ENCODE measurements at regions not wholly inside any gene's neighbourhood (a gene's known extent, or its start where the extent isn't known, plus 50 kb on each side); places are given as distances from the start of the nearest gene placed in this dataset.

DNA sequence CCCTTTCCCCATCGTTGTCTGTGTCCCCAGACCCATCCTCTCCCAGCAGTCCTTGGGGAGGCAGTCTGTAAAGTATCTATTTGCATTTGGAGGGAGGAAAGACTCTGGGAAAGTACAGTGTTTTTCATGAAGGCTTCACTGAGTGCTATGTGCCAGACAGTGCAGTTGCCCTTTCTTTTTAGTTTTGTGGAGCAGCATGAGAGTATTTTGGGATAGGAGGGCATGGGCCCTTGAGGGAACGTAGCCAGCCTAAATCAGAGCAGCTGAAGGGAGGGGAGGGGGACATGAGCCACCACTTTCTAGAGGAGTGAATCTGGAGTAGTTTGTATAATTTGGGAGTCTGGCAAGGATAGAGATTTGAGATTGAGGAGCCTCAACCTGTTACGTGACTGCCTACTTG lies 404.0 kb upstream of the KAZN start:
- TF ChIP-seq, protein P1, sequence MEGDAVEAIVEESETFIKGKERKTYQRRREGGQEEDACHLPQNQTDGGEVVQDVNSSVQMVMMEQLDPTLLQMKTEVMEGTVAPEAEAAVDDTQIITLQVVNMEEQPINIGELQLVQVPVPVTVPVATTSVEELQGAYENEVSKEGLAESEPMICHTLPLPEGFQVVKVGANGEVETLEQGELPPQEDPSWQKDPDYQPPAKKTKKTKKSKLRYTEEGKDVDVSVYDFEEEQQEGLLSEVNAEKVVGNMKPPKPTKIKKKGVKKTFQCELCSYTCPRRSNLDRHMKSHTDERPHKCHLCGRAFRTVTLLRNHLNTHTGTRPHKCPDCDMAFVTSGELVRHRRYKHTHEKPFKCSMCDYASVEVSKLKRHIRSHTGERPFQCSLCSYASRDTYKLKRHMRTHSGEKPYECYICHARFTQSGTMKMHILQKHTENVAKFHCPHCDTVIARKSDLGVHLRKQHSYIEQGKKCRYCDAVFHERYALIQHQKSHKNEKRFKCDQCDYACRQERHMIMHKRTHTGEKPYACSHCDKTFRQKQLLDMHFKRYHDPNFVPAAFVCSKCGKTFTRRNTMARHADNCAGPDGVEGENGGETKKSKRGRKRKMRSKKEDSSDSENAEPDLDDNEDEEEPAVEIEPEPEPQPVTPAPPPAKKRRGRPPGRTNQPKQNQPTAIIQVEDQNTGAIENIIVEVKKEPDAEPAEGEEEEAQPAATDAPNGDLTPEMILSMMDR (IDR thresholded peaks at IDR 0.05; ENCODE audit: low read depth, low read length): no peak

DNA sequence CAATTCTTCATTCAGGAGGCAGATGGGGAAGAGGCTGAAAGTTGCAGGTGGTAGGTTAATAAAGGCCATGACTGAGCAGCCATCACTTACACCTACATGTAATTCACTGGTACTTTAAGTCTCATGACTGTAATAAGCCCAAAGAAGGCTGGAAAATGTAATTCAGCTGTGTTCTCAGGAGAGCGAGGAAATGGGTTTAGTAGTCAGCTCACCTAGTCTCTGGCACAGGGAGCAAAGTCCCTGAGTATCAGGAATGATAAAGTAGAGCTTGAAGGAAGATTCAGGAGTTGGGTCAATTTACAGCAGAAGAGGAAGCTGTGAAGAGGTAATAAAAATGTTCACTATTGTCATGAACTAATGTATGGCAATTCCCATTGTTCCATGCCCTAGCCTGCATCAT lies 393.4 kb upstream of the KAZN start:
- H3K4me3 ChIP-seq (ENCODE audit: low read depth, low read length): no peak overlapping the region
- TF ChIP-seq, protein P1 (IDR thresholded peaks at IDR 0.05; ENCODE audit: low read depth, low read length): no peak

More for the DNA sequence above, 404.0 kb upstream of the KAZN start:
- no peak overlapping the region for H3K4me3 ChIP-seq (ENCODE audit: low read depth, low read length)

DNA sequence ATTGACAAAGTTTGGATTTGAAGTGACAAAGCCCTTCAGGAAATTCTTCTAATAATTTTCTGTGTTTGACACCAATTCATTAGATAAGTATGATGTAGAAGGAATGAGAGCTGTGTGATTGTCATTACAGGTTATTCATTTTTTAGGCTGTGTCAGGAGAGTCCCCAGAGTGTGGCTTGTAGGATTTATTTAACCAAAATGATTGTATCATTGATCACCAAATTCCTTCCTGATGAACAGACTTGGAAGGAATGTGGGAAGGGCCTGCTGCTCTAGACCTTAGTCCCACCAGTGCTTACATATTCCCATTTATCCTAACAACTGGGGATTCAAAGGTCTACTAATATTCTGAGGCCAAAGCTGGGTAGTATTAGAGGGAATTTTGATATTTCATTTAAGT lies 383.3 kb upstream of the KAZN start:
- no peak overlapping the region for H3K4me3 ChIP-seq (ENCODE audit: low read depth, low read length)
- TF ChIP-seq, protein P1 (IDR thresholded peaks at IDR 0.05; ENCODE audit: low read depth, low read length): no peak

DNA sequence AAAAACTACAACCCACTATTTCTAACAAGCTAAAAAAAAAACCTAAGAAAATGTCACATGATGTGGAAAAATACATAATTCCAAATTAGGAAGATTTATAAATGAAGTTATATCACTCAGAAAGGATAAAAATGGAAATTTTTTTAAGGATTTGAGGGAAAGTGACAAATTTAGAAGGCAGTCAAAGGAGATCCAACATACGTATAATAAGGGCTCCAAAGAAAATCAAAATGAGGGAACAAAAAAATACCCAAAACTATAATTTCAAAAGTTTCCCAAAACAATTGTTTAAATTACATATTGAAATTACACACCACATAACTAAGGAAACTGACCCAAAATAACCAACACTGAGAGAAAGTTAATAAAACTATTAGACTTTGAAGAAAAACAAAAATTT lies 381.1 kb upstream of the KAZN start:
- H3K4me3 ChIP-seq (ENCODE audit: low read depth, low read length): no peak overlapping the region
- TF ChIP-seq, protein P1 (IDR thresholded peaks at IDR 0.05; ENCODE audit: low read depth, low read length): no peak

DNA sequence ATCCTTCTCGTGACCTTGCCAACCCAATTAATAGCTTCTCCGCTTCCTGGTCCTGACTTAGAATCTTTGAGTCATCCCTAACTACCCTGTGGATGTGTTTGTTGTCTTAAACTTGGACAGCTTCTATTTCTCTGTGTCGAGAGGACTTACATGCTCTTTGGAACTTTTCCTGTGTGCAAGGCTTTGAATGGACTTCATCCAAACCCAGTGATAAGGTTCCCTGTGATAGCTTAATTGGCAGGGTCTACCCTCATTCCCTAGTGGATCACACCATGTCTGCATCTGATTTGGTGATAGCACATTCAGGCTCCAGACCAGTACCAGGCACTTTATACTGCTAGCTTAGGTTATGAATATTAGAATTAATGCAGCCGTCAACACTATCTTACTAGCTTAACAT lies 378.2 kb upstream of the KAZN start:
- H3K4me3 ChIP-seq (ENCODE audit: low read depth, low read length): no peak overlapping the region
- TF ChIP-seq, protein P1 (IDR thresholded peaks at IDR 0.05; ENCODE audit: low read depth, low read length): no peak

DNA sequence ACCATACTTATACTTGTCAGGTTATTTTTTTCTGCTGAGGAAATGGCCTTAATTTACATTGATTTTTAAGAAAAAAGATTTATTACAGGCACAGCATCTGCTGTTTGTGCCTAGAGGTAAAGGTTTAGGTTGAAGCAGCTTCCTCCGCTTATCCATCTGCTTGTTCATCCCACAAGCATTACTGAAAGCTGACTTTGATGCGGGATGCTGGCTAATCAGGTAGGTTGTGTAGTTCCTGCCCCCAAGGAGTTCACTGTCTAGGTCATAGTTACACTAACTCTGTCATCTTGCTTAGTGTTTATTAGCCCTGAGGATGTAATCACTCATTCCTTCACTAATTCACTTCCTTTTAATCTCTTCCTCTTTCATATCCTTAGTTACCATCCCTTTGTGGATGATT lies 377.7 kb upstream of the KAZN start:
- TF ChIP-seq, protein P1 (IDR thresholded peaks at IDR 0.05; ENCODE audit: low read depth, low read length): no peak
- H3K4me3 ChIP-seq (ENCODE audit: low read depth, low read length): no peak overlapping the region

DNA sequence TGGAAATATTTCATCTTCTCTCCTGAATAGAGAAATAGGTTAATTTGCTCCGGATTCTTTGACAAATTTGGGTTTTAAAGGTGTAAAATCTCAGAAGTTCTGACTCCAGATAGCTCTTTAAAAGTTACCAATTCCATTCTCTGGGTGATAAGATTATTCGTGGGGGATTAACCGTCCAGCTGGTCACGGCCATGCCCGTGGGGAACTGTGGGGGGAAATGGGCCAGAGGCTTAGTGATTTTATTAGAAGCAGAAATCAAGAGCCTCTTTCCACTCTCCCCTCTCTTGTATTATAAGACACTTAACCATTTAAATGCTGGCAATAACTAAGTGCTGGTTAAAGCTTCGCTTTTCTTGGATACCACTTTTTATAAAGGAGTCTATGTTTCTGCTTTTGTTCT lies 376.4 kb upstream of the KAZN start:
- TF ChIP-seq, protein P1 (IDR thresholded peaks at IDR 0.05; ENCODE audit: low read depth, low read length): no peak

More for the DNA sequence above, 376.4 kb upstream of the KAZN start:
- no peak overlapping the region for H3K4me3 ChIP-seq (ENCODE audit: low read depth, low read length)
